GM19099 (cell line): ENCODE measurements at regions not wholly inside any gene's neighbourhood (a gene's known extent, or its start where the extent isn't known, plus 50 kb on each side); places are given as distances from the start of the nearest gene placed in this dataset.

Experiments used
- POLR2A ChIP-seq: IDR thresholded peaks from 3 replicates; pipeline ENCODE4 v1.6.1; 2011; ENCODE audit warnings: low read depth; ENCODE audit not compliant: insufficient read length; ENCODE audit errors: extremely low read depth

DNA sequence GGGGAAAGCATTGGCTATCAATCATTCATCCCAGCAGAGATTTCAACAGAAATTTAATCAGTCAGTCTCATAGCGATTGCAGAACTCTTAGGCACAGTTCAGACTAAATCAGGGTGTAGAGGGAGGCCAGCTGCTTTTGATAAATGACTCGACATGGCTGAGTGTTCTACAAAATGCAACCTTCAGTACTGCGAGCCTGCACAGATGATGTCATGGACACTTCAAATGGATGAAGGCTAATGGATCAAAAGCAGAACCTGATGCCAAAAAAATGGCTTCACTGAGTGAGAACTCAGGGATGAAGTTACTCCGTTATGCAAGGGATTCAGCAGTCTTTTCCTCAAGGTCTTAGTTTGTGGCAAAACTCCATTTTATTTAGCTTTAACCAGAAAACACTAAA, 167.3 kb downstream of the DACT1 start:
- no peak for TF ChIP-seq POLR2A

- no peak for TF ChIP-seq POLR2A
Measured at GRCh38 chr14:58805605-58806409, 168.0 kb downstream of the DACT1 start.

GRCh38 chr14:58807191-58807590, 169.4 kb downstream of the DACT1 start:
- no peak for TF ChIP-seq POLR2A

GRCh38 chr14:58808828-58809227, 171.1 kb downstream of the DACT1 start:
- no peak for TF ChIP-seq POLR2A

- no peak for TF ChIP-seq POLR2A
Measured at GRCh38 chr14:58809520-58809919, 171.8 kb downstream of the DACT1 start.

DNA sequence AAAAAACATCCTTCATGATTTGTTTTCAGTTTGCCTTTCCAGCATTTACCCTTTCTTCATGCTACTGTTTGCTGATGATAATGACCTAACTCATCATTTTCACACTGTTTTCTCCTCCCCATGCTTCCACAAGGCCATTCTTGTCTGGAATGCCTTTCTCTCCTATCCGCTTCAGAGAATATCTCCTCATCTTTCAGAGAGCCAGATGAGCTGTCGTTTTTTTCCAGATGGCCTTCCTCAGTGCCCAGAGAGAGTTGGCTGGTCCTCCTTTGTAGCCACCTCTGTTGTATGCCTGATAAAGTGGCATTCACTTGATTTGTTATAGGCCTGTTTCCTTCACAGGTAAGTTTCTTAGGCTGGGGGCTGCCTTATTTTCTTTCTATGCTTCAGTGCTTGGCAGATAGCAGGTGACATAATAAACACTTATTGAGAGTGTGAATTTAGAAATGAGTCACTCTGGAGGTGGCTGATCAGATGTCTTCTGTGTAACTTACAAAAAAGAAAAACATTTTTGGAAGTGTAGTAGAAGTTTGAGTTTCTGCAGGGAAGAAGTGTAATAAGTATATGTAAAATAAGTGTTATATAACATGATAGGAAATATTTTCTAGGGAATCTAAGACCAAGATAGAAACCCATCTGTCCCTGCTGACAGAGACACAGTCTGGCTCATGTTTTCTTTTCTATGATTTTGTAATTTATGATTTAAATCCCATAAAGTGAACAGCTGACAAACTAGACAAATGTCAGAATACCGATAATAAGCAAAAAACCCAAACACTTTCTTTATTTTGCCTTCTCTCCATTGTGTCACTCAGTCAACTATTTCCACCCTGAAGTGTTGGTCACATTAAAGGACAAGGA, 174.5 kb downstream of the DACT1 start:
- no peak for TF ChIP-seq POLR2A

DNA sequence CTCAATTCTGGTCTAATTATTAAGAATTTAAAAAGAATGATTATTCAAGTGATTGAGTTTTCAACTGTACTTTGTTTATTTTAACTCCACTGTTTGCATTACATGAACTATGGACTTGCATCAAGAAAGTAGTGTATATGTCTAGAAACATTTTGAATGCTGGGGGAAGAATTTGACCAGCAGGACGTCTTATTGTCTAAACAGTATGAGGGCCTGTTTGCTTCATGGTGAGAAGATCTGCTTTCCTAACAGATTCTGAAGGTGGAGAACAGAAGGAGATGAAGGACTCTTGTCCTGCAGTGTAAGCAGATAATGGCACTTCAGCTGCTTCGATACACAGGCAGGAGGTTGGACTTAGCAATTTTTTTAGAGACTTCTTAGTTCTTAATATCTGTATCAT, 176.0 kb downstream of the DACT1 start:
- TF ChIP-seq POLR2A = no peak

- no peak for TF ChIP-seq POLR2A
Measured at GRCh38 chr14:58814466-58814865, 176.7 kb downstream of the DACT1 start.

- TF ChIP-seq POLR2A = no peak
Measured at GRCh38 chr14:58815161-58815701, 177.5 kb downstream of the DACT1 start.

GRCh38 chr14:58815794-58816193, 178.0 kb downstream of the DACT1 start:
- no peak for TF ChIP-seq POLR2A

DNA sequence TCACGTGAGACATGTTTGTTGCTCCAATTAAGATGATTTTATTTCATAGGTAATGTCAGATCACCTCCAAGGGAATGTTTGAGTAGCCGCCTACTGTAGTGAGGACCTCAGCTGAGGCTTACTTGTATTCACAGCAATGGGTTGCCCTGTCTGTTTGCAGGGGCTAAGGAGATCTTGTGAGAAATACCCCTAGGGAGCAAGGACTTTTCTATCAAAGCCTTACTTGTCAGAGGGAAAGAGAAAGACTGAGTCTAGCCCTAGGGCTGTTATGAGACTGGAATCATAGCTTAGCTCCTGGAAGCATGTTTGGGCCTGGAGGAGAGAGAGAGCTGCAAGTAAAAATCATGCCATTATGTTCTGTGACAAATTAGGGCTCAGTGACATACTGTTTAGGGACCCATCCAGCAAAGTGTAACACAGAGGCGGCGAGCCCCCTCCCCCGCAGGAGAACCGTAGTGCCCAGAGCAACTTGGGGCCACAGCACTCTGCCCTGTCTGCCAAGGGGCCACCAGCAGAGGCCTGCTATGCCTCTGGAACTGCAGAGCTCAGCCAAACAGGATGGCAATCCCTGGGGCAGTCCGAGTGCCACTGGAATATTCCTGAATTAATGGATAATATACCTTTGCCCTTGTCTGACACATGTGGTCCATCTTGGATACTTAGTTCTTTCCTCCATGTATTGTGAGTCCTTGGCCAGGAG, 178.8 kb downstream of the DACT1 start:
- no peak for TF ChIP-seq POLR2A

- TF ChIP-seq POLR2A = no peak
Measured at GRCh38 chr14:58817846-58818245, 180.1 kb downstream of the DACT1 start.

DNA sequence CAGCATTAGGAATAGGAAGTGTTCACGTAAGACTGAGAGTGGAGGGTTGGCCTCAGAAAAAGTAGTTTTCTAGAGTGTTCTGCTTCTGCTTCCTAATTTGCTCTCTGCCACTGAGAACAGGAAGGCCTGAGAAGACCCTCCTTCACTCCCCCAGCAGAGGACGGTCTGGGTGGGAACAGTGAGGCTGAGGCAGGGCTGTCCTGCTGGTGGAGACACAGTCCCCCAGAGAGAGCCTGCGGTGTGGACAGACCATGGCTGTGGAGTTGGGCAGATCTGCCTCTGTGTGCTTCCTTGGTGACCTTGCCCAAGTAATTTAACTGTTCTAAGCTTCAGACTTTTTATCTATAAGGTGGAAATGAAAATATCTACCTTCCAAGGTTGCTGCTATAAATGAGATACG, 182.3 kb downstream of the DACT1 start:
- TF ChIP-seq POLR2A = no peak

- no peak for TF ChIP-seq POLR2A
Measured at GRCh38 chr14:58821421-58821820, 183.7 kb downstream of the DACT1 start.

- no peak for TF ChIP-seq POLR2A
Measured at GRCh38 chr14:58822856-58823255, 185.1 kb downstream of the DACT1 start.

DNA sequence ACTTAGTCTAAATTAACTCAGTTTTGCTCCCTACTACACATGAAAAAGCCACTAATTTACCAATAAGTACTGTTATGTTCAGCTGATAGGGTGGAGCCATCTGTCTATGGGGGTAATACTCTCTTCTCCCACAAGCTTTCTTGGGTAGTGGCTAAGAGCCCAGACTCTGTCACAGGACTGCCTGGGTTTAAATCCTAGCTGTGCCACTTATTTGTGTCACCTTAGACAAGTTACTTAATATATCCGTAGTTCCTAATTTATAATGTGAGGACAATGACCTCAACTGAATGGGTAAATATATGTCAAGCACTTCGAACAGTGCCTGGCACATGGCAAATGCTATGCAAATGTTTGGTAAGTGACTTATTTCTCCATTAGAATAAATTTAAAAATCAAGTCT, 185.6 kb downstream of the DACT1 start:
- TF ChIP-seq POLR2A = no peak

DNA sequence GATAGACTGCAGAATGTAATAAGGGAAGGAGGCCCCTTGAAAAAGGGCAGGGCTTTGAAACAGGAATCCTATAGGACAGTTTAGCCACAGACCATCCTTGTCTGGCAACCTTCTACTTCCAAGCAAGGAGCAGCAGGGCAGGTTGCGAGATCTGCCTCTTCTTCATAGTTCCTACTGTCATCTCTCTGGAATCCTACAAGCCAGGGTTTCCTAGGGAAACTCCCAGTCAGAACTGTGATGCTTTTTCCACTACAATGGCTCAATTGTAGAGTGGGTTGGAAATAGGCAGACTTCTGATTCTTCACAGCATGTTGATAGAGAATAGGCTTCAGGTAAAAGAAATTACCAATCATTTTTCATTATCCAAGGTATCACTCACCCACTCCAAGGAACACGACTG, 186.3 kb downstream of the DACT1 start:
- no peak for TF ChIP-seq POLR2A
